WTC11 (cell line): ENCODE measurements at regions not wholly inside any gene's neighbourhood (a gene's known extent, or its start where the extent isn't known, plus 50 kb on each side); places are given as distances from the start of the nearest gene placed in this dataset.

Experiments used
- ATAC-seq: fragments of 200-7000 bp; cut with Tn5 transposase; 2 replicates; pipeline ENCODE4 v1.10.0; 2021; ENCODE audit warnings: mild to moderate bottlenecking, moderate library complexity
- CTCF ChIA-PET: fragments of 300-600 bp; sonication (Branson Sonifier 250); formaldehyde crosslinking; loops from one replicate; lab custom pipeline; 2021; ENCODE audit warnings: antibody characterized with exemption; lab: Charles Lee
- POLR2A ChIA-PET: fragments of 350-600 bp; sonication (Branson Sonifier 250); formaldehyde crosslinking; loops from one replicate; lab custom pipeline; 2021; ENCODE audit warnings: antibody characterized with exemption; lab: Charles Lee
- DNase-seq: peaks from one replicate; pipeline ENCODE4 v3.0.0; 2021; ENCODE audit warnings: low spot score
- H3K27ac Mint-ChIP-seq: 2 replicates; pipeline ENCODE4 v1.8.0; 2021; ENCODE audit warnings: mixed read lengths
- H3K27me3 Mint-ChIP-seq: 2 replicates; pipeline ENCODE4 v1.8.0; 2021; ENCODE audit warnings: low read depth, mild to moderate bottlenecking, moderate library complexity, mixed read lengths
- H3K36me3 Mint-ChIP-seq: 2 replicates; pipeline ENCODE4 v1.8.0; 2021; ENCODE audit warnings: mixed read lengths
- H3K4me1 Mint-ChIP-seq: 2 replicates; pipeline ENCODE4 v1.8.0; 2022; ENCODE audit warnings: mixed read lengths
- H3K4me3 Mint-ChIP-seq: 2 replicates; pipeline ENCODE4 v1.8.0; 2021; ENCODE audit warnings: mild to moderate bottlenecking, moderate library complexity, mixed read lengths
- H3K9me3 Mint-ChIP-seq: 2 replicates; pipeline ENCODE4 v1.8.0; 2021; ENCODE audit warnings: mixed read lengths
- ARID4B ChIP-seq: sonication (generic); formaldehyde crosslinking; IDR thresholded peaks from 2 replicates; pipeline ENCODE4 v1.8.0; 2023; ENCODE audit warnings: missing genetic modification reagents, mild to moderate bottlenecking, borderline replicate concordance
- ATF6 ChIP-seq: sonication (generic); formaldehyde crosslinking; IDR thresholded peaks from 2 replicates; pipeline ENCODE4 v1.8.1; 2023; ENCODE audit warnings: mild to moderate bottlenecking, missing genetic modification reagents
- CREB1 ChIP-seq: sonication (generic); formaldehyde crosslinking; IDR thresholded peaks from 2 replicates; pipeline ENCODE4 v1.8.0; 2023; ENCODE audit warnings: mild to moderate bottlenecking, missing genetic modification reagents
- E2F1 ChIP-seq: sonication (generic); formaldehyde crosslinking; IDR thresholded peaks from 2 replicates; pipeline ENCODE4 v1.8.0; 2022; ENCODE audit warnings: mild to moderate bottlenecking, missing genetic modification reagents
- ETV6 ChIP-seq: sonication (generic); formaldehyde crosslinking; IDR thresholded peaks from 2 replicates; pipeline ENCODE4 v1.8.1; 2022; ENCODE audit warnings: mild to moderate bottlenecking, missing genetic modification reagents
- FOXP1 ChIP-seq: sonication (generic); formaldehyde crosslinking; IDR thresholded peaks from 2 replicates; pipeline ENCODE4 v1.8.0; 2022; ENCODE audit warnings: missing genetic modification reagents, mild to moderate bottlenecking, moderate library complexity, borderline replicate concordance
- IRF2 ChIP-seq: sonication (generic); formaldehyde crosslinking; IDR thresholded peaks from 2 replicates; pipeline ENCODE4 v1.8.0; 2022; ENCODE audit warnings: low read depth, missing genetic modification reagents, borderline replicate concordance
- KAT7 ChIP-seq: sonication (generic); formaldehyde crosslinking; IDR thresholded peaks from 2 replicates; pipeline ENCODE4 v1.8.1; 2023; ENCODE audit warnings: missing genetic modification reagents, mild to moderate bottlenecking, borderline replicate concordance
- NFATC4 ChIP-seq: fragments of 250-450 bp; sonication (Bioruptor Pico); IDR thresholded peaks from 2 replicates; pipeline ENCODE4 v1.9.0; 2021; ENCODE audit warnings: mild to moderate bottlenecking
- PREB ChIP-seq: sonication (generic); formaldehyde crosslinking; IDR thresholded peaks from 2 replicates; pipeline ENCODE4 v1.8.1; 2022; ENCODE audit warnings: mild to moderate bottlenecking, missing genetic modification reagents, moderate library complexity, borderline replicate concordance
- RELA ChIP-seq: sonication (generic); formaldehyde crosslinking; IDR thresholded peaks from 2 replicates; pipeline ENCODE4 v1.8.1; 2022; ENCODE audit warnings: missing genetic modification reagents, mild to moderate bottlenecking, borderline replicate concordance
- TEAD1 ChIP-seq: sonication (generic); formaldehyde crosslinking; IDR thresholded peaks from 2 replicates; pipeline ENCODE4 v1.8.0; 2022; ENCODE audit warnings: mild to moderate bottlenecking, missing genetic modification reagents
- TP53 ChIP-seq: sonication (generic); formaldehyde crosslinking; IDR thresholded peaks from 2 replicates; pipeline ENCODE4 v1.8.1; 2023; ENCODE audit warnings: mild to moderate bottlenecking, missing genetic modification reagents
- USF2 ChIP-seq: sonication (generic); formaldehyde crosslinking; IDR thresholded peaks from 2 replicates; pipeline ENCODE4 v1.8.1; 2023; ENCODE audit warnings: mild to moderate bottlenecking, missing genetic modification reagents, moderate library complexity
- ZBTB21 ChIP-seq: sonication (generic); formaldehyde crosslinking; IDR thresholded peaks from 2 replicates; pipeline ENCODE4 v1.8.1; 2023; ENCODE audit warnings: mild to moderate bottlenecking, missing genetic modification reagents, borderline replicate concordance
- ZNF281 ChIP-seq: sonication (generic); formaldehyde crosslinking; IDR thresholded peaks from 2 replicates; pipeline ENCODE4 v1.8.0; 2023; ENCODE audit warnings: mild to moderate bottlenecking, missing genetic modification reagents
- ZNF396 ChIP-seq: fragments of 250-450 bp; sonication (Bioruptor Pico); IDR thresholded peaks from 2 replicates; pipeline ENCODE4 v1.8.0; 2021; ENCODE audit warnings: mild to moderate bottlenecking, moderate library complexity, borderline replicate concordance
- ZNF425 ChIP-seq: fragments of 250-450 bp; sonication (Bioruptor Pico); conservative IDR thresholded peaks from 2 replicates; pipeline ENCODE4 v1.9.0; 2021; ENCODE audit warnings: mild to moderate bottlenecking
- ZSCAN18 ChIP-seq: fragments of 250-450 bp; sonication (Bioruptor Pico); IDR thresholded peaks from 2 replicates; pipeline ENCODE4 v2.1.2; 2022; ENCODE audit warnings: mild to moderate bottlenecking, moderate library complexity

- Mint-ChIP-seq H3K27ac (no peak overlapping the region), H3K27me3 (no peaks in the 10 kb centered on the region), H3K4me1 (peaks cover 10% of the 10 kb centered on the region)
- ATAC-seq: no peak
- POLR2A ChIA-PET: no interaction called here
- CTCF ChIA-PET: no interaction called here
- DNase-seq: no peak
- TF ChIP-seq TP53 (CRISPR knock-in tag) (no peak), KAT7 (CRISPR knock-in tag) (no peak), ARID4B (no peak), USF2 (CRISPR knock-in tag) (no peak), ZNF281 (CRISPR knock-in tag) (no peak), FOXP1 (CRISPR knock-in tag) (no peak), RELA (CRISPR knock-in tag) (no peak), E2F1 (CRISPR knock-in tag) (no peak), ETV6 (CRISPR knock-in tag) (no peak), CREB1 (CRISPR knock-in tag) (no peak), PREB (no peak), ZSCAN18 (no peak), IRF2 (CRISPR knock-in tag) (no peak), ZNF425 (CRISPR knock-in tag) (no peak), ZBTB21 (CRISPR knock-in tag) (no peak), TEAD1 (no peak), ATF6 (CRISPR knock-in tag) (no peak), ZNF396 (no peak), NFATC4 (CRISPR knock-in tag) (no peak)
- TF ChIP-seq, all 79 proteins: peak for 0
- no peaks in the 10 kb centered on the region for H3K9me3 Mint-ChIP-seq
- no peak overlapping the region for H3K4me3 Mint-ChIP-seq
- H3K36me3 Mint-ChIP-seq: no peaks in the 10 kb centered on the region
Observed at GRCh38 chr3:182606905-182607504, 186.3 kb upstream of the ATP11B start.
